H1 (cell line): ENCODE measurements at regions not wholly inside any gene's neighbourhood (a gene's known extent, or its start where the extent isn't known, plus 50 kb on each side); places are given as distances from the start of the nearest gene placed in this dataset.
A peak's percentile ranks its signal among the peaks of the same experiment; 100 is the strongest.

ENCODE experiments used
- CTCF ChIA-PET: fragments of 300-600 bp; sonication (Branson Sonifier 250); formaldehyde crosslinking; loops from one replicate; lab custom pipeline; 2021; ENCODE audit not compliant: partially characterized antibody; lab: Charles Lee
- POLR2A ChIA-PET: fragments of 300-600 bp; sonication (Branson Sonifier 250); formaldehyde crosslinking; loops from one replicate; lab custom pipeline; 2021; ENCODE audit warnings: inconsistent platforms; ENCODE audit not compliant: partially characterized antibody; lab: Charles Lee
- DNase-seq, 2 experiments: peaks; one replicate each; pipeline versions ENCODE4 v3.0.0 to v3.0.0-alpha.2; 2010 to 2022; ENCODE audit warnings: low spot score in 2 of 2, low read depth in 1 of 2, mixed read lengths in 1 of 2
- FAIRE-seq: peaks from 2 replicates; lab custom pipeline; 2011; peaks lifted over from hg19 to GRCh38; lab: Jason Lieb, UNC
- H2AFZ ChIP-seq: 2 replicates; pipeline ENCODE4 v1.8.1; 2012; ENCODE audit warnings: low read length, inconsistent platforms
- H2AK5ac ChIP-seq: 2 replicates; pipeline ENCODE4 v1.6.1; 2013; ENCODE audit warnings: low read depth, low read length
- H2BK120ac ChIP-seq: replicated peaks from 2 replicates; pipeline ENCODE3; 2013; ENCODE audit warnings: low read depth, low read length, inconsistent platforms
- H2BK12ac ChIP-seq: 2 replicates; pipeline ENCODE4 v1.6.1; 2013; ENCODE audit warnings: low read depth, low read length
- H2BK15ac ChIP-seq: 2 replicates; pipeline ENCODE4 v1.6.1; 2013; ENCODE audit warnings: low read length
- H2BK20ac ChIP-seq: 2 replicates; pipeline ENCODE4 v1.6.1; 2013; ENCODE audit warnings: low read length
- H2BK5ac ChIP-seq: 2 replicates; pipeline ENCODE4 v1.6.1; 2013; ENCODE audit warnings: low read depth, low read length
- H3K14ac ChIP-seq: 2 replicates; pipeline ENCODE4 v1.6.1; 2013; ENCODE audit warnings: inconsistent platforms; ENCODE audit not compliant: insufficient read length
- H3K18ac ChIP-seq: 2 replicates; pipeline ENCODE4 v1.6.1; 2013; ENCODE audit warnings: low read length; ENCODE audit errors: extremely low read depth
- H3K23ac ChIP-seq: 2 replicates; pipeline ENCODE4 v1.6.1; 2013; ENCODE audit warnings: inconsistent platforms; ENCODE audit not compliant: insufficient read length
- H3K23me2 ChIP-seq: 2 replicates; pipeline ENCODE4 v1.6.1; 2013; ENCODE audit warnings: low read depth, low read length
- H3K27ac ChIP-seq: 2 replicates; pipeline ENCODE4 v1.6.1; 2011; ENCODE audit warnings: low read depth, low read length, inconsistent platforms
- H3K27me3 ChIP-seq, 4 experiments: replicated peaks in 1 of 4; 1 replicate in 1 of 4; 2 replicates in 3 of 4; pipeline versions ENCODE4 v1.6.1 to v1.8.1; 2011 to 2013; ENCODE audit warnings: low read length in 3 of 4, mild to moderate bottlenecking in 3 of 4, inconsistent platforms in 2 of 4, mixed read lengths in 2 of 4, moderate library complexity in 1 of 4; ENCODE audit not compliant: control insufficient read depth in 3 of 4, insufficient read depth in 3 of 4; ENCODE audit errors: extremely low read depth in 1 of 4
- H3K36me3 ChIP-seq, 4 experiments: 2 replicates each; pipeline versions ENCODE4 v1.6.1 to v1.8.1; 2011 to 2013; ENCODE audit warnings: mild to moderate bottlenecking in 4 of 4, low read length in 3 of 4, moderate library complexity in 2 of 4, control low read depth in 1 of 4, inconsistent platforms in 1 of 4; ENCODE audit not compliant: insufficient read depth in 4 of 4, control insufficient read depth in 2 of 4
- H3K4ac ChIP-seq: replicated peaks from 2 replicates; pipeline ENCODE3; 2013; ENCODE audit warnings: low read length, low read depth, mixed read lengths, inconsistent platforms; ENCODE audit not compliant: insufficient read length
- H3K4me1 ChIP-seq, 4 experiments: replicated peaks in 1 of 4; 1 replicate in 1 of 4; 2 replicates in 3 of 4; pipeline versions ENCODE4 v1.6.1 to v1.8.1; 2011 to 2013; ENCODE audit warnings: low read length in 3 of 4, inconsistent platforms in 2 of 4, mixed read lengths in 1 of 4; ENCODE audit not compliant: insufficient read depth in 4 of 4, control insufficient read depth in 3 of 4
- H3K4me2 ChIP-seq, 2 experiments: 2 replicates each; pipeline versions ENCODE4 v1.6.1 to v1.8.1; 2011 to 2013; ENCODE audit warnings: low read depth in 2 of 2, low read length in 2 of 2, control low read depth in 1 of 2, inconsistent platforms in 1 of 2, mild to moderate bottlenecking in 1 of 2; ENCODE audit not compliant: insufficient read depth in 1 of 2
- H3K4me3 ChIP-seq, 4 experiments: fragments of 200-600, 300-600 bp in 1 of 4; sonication (generic), shearing (Covaris generic), sonication (Bioruptor Twin) in 1 of 4; 2 replicates each; pipeline versions ENCODE4 v1.5.1 to v1.8.1; 2011 to 2016; ENCODE audit warnings: low read length in 4 of 4, low read depth in 3 of 4, control low read depth in 2 of 4, inconsistent platforms in 2 of 4, mild to moderate bottlenecking in 2 of 4, mixed read lengths in 1 of 4, moderate library complexity in 1 of 4; ENCODE audit not compliant: insufficient read depth in 2 of 4; ENCODE audit errors: extremely low read depth in 1 of 4
- H3K56ac ChIP-seq: replicated peaks from 2 replicates; pipeline ENCODE3; 2013; ENCODE audit warnings: low read depth, mild to moderate bottlenecking, mixed read lengths, low read length, inconsistent platforms; ENCODE audit not compliant: insufficient read length
- H3K79me1 ChIP-seq: 2 replicates; pipeline ENCODE4 v1.6.1; 2013; ENCODE audit warnings: low read depth, low read length, control low read depth
- H3K79me2 ChIP-seq, 2 experiments: 2 replicates each; pipeline versions ENCODE4 v1.6.1 to v1.8.1; 2012 to 2013; ENCODE audit warnings: low read length in 2 of 2, mild to moderate bottlenecking in 2 of 2, inconsistent platforms in 1 of 2; ENCODE audit not compliant: insufficient read depth in 2 of 2, control insufficient read depth in 1 of 2
- H3K9ac ChIP-seq, 4 experiments: replicated peaks in 1 of 4; 1 replicate in 1 of 4; 2 replicates in 3 of 4; pipeline versions ENCODE4 v1.6.1 to v1.8.1; 2011 to 2013; ENCODE audit warnings: low read depth in 3 of 4, low read length in 3 of 4, control low read depth in 2 of 4, mild to moderate bottlenecking in 2 of 4, moderate library complexity in 2 of 4, inconsistent platforms in 1 of 4; ENCODE audit errors: extremely low read depth in 1 of 4
- H3K9me3 ChIP-seq, 2 experiments: 2 replicates each; pipeline versions ENCODE4 v1.6.1 to v1.8.1; 2012 to 2013; ENCODE audit warnings: mild to moderate bottlenecking in 2 of 2, moderate library complexity in 2 of 2, control low read depth in 1 of 2, inconsistent platforms in 1 of 2, low read depth in 1 of 2, low read length in 1 of 2, mixed read lengths in 1 of 2; ENCODE audit not compliant: insufficient read depth in 2 of 2
- H4K20me1 ChIP-seq, 2 experiments: replicated peaks in 1 of 2; 2 replicates each; pipeline versions ENCODE3 to v1.8.1; 2011 to 2013; ENCODE audit warnings: inconsistent platforms in 2 of 2, low read length in 2 of 2, mild to moderate bottlenecking in 1 of 2; ENCODE audit not compliant: insufficient read depth in 2 of 2, control insufficient read depth in 1 of 2
- H4K5ac ChIP-seq: 2 replicates; pipeline ENCODE4 v1.6.1; 2013; ENCODE audit warnings: low read length, low read depth, mixed read lengths, inconsistent platforms; ENCODE audit not compliant: insufficient read length
- H4K8ac ChIP-seq: 2 replicates; pipeline ENCODE4 v1.8.0; 2013; ENCODE audit warnings: mild to moderate bottlenecking, moderate library complexity, low read length, inconsistent platforms; ENCODE audit not compliant: insufficient read depth; ENCODE audit errors: extremely low read depth
- H4K91ac ChIP-seq: replicated peaks from 2 replicates; pipeline ENCODE3; 2013; ENCODE audit warnings: low read length, mixed read lengths, inconsistent platforms; ENCODE audit not compliant: insufficient read length
- CEBPB ChIP-seq: IDR thresholded peaks from 2 replicates; pipeline ENCODE4 v1.6.1; 2012; ENCODE audit warnings: low read depth, low read length
- RBBP5 ChIP-seq: IDR thresholded peaks from 2 replicates; pipeline ENCODE4 v1.7.1; 2012; ENCODE audit warnings: low read depth, mild to moderate bottlenecking, inconsistent platforms, low read length, moderate library complexity, borderline replicate concordance

DNA sequence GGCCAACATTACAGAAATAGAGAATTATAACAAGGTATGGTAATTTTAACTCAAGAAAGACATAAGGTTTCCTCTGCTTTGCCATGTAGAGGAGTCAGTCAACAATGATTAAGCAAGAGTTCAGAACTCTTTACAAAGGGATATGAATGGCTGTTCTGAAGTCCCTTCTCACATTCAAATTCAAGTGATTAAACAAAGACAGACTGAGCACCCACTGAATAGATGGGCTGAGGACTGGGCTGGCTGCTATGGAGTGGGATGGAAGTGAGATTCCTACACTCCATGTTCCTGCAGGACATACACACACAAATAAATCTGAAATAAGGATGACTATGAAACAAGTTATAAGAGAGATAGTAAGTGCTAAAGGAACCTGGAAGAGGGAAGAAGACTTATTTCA lies 199.0 kb upstream of the GRIP1 start:
- Histone ChIP-seq H3K56ac (no peak overlapping the region), H3K23me2 (no peaks in the 10 kb centered on the region; the same call in 1 of the 2 replicates), H2BK5ac (peak overlapping the region; percentile 74; the same call in 1 of the 2 replicates), H3K27me3 (no peaks in the 10 kb centered on the region), H4K91ac (no peak overlapping the region), H4K20me1 (no peaks in the 10 kb centered on the region), H3K4me2 (peak overlapping the region; percentile 16 to 63; a peak in 3 of 4 replicates), H3K23ac (no peak overlapping the region), H3K4me3 (peak overlapping the region in 1 of 4 experiments; percentile 18; a peak in 1 of 8 replicates), H3K14ac (no peak overlapping the region), H2AFZ (no peak overlapping the region), H3K36me3 (no peaks in the 10 kb centered on the region), H2AK5ac (no peak overlapping the region), H3K79me2 (no peaks in the 10 kb centered on the region), H4K5ac (no peak overlapping the region), H2BK12ac (no peak overlapping the region), H2BK20ac (no peak overlapping the region; the same call in 1 of the 2 replicates), H3K4me1 (peaks cover 0 to 26% (median 3%) of the 10 kb centered on the region in 4 experiments; a peak in 4 of 7 replicates), H3K9ac (no peak overlapping the region), H3K4ac (no peak overlapping the region), H4K8ac (no peak overlapping the region), H3K27ac (no peak overlapping the region), H3K9me3 (no peaks in the 10 kb centered on the region), H3K79me1 (no peaks in the 10 kb centered on the region), H2BK15ac (no peak overlapping the region), H2BK120ac (no peak overlapping the region), H3K18ac (no peak overlapping the region; the same call in 1 of the 2 replicates)
- TF ChIP-seq RBBP5, result no peak
- TF ChIP-seq CEBPB, result peak; percentile 86
- no peak for FAIRE-seq
- POLR2A ChIA-PET, result no interaction called here
- peak in 1 of 2 experiments; percentile 1 for DNase-seq
- CTCF ChIA-PET, result interaction anchor here (0.8 to 1.5 kb wide), 2 partner anchors 10 to 17 kb away, joined by 3 to 6 read pairs; no protein-coding TSS in a partner anchor
